ENCODE measurements at regions not wholly inside any gene's neighbourhood (a gene's known extent, or its start where the extent isn't known, plus 50 kb on each side); places are given as distances from the start of the nearest gene placed in this dataset.

GRCh38 chr6:40285996-40286395, 301.2 kb downstream of the LRFN2 start:
- no peak overlapping the region for H3K27ac ChIP-seq
- no peak for TF ChIP-seq ZFX (IDR thresholded peaks at IDR 0.05)
- TF ChIP-seq CTCF (conservative IDR thresholded peaks at IDR 0.05): no peak

GRCh38 chr6:40285535-40285934, 301.6 kb downstream of the LRFN2 start:
- H3K27ac ChIP-seq: no peak overlapping the region
- TF ChIP-seq ZFX (IDR thresholded peaks at IDR 0.05) (no peak), CTCF (conservative IDR thresholded peaks at IDR 0.05) (no peak)

DNA sequence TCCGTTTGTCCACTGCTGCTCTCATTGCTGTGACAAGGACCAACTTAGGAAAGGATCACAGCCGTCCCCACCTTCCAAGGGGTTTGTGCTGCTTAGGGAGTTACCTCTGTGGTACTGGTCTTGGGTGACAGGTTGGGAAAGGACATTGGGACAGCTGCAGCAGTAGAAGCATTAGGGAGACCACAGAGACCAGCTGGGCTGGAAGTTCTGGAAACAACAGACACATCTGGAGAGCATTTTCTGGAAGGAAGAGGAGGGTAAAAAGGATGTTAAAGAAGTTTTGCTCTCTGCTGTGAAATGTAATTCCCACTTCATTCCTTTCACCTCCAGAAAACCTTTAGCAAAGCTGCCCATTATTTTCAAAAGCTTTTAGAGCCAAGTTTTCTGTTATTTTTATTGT, 304.2 kb downstream of the LRFN2 start:
- no peak overlapping the region for H3K27ac ChIP-seq
- no peak for TF ChIP-seq ZFX (IDR thresholded peaks at IDR 0.05)
- TF ChIP-seq CTCF (conservative IDR thresholded peaks at IDR 0.05): no peak

- H3K27ac ChIP-seq: no peak overlapping the region
- TF ChIP-seq ZFX (IDR thresholded peaks at IDR 0.05) (no peak), CTCF (conservative IDR thresholded peaks at IDR 0.05) (no peak)
Measured at GRCh38 chr6:40281402-40281801, 305.8 kb downstream of the LRFN2 start.

- no peak overlapping the region for H3K27ac ChIP-seq
- TF ChIP-seq CTCF (conservative IDR thresholded peaks at IDR 0.05) (no peak), ZFX (IDR thresholded peaks at IDR 0.05) (no peak)
Measured at GRCh38 chr6:40280231-40280630, 306.9 kb downstream of the LRFN2 start.

DNA sequence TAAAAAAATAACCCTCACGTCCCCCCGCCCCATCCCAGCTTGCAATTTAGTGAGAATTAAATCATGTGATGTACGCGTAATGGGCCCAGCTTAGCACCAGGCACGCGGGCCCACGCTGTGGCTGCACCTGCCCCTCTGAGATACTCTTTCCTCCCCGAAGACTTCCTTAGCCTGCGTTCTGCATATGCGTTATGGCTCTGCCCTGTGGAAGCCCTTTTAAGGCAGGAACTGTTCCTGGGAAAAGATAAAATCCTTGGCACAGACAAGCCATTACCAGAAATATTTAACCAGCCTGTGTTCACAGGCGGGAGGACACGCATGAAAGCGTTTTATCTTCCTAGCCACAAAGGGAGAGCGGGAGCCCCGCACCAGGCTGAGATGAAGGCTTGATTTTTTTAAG, 311.0 kb downstream of the LRFN2 start:
- H3K27ac ChIP-seq: no peak overlapping the region
- TF ChIP-seq CTCF (conservative IDR thresholded peaks at IDR 0.05) (no peak), ZFX (IDR thresholded peaks at IDR 0.05) (no peak)

DNA sequence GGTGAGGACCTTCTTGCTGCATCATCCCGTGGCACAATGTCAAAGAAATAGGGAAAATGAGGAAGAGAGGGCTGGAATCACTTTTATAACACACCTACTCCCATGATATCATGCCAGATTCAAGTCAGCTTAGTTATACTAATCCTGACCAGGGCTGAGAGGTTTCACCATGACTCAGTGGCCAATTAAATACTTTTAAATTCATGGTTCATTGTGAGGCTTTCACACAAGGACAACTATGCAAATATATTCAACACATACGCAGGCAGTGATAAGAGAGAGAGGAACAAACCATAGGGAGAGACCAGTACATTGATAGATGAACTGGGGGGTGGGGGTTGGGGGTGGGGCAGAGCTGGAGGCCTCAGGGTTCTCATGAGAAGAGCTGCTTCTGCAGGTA, 313.1 kb downstream of the LRFN2 start:
- TF ChIP-seq ZFX (IDR thresholded peaks at IDR 0.05) (no peak), CTCF (conservative IDR thresholded peaks at IDR 0.05) (no peak)
- H3K27ac ChIP-seq: no peak overlapping the region
